Liver (tissue), 8 donors: ENCODE measurements at regions not wholly inside any gene's neighbourhood (a gene's known extent, or its start where the extent isn't known, plus 50 kb on each side); places are given as distances from the start of the nearest gene placed in this dataset.

Source experiments
- DNase-seq: peaks from one replicate; pipeline ENCODE4 v3.0.0-alpha.2; 2017; ENCODE audit warnings: low spot score
- H3K27ac ChIP-seq, 2 donors: one replicate each; pipeline ENCODE4 v1.7.0; 2013; ENCODE audit warnings: inconsistent platforms in 2 of 2, low read length in 2 of 2, control low read depth in 1 of 2, low read depth in 1 of 2, mild to moderate bottlenecking in 1 of 2
- H3K27me3 ChIP-seq, 4 donors: one replicate each; pipeline versions ENCODE4 v1.6.1 to v1.7.0; 2013; ENCODE audit warnings: low read length in 3 of 4, inconsistent platforms in 1 of 4, mild to moderate bottlenecking in 1 of 4, moderate library complexity in 1 of 4; ENCODE audit not compliant: control insufficient read depth in 4 of 4, insufficient read depth in 4 of 4
- H3K36me3 ChIP-seq, 4 donors: one replicate each; pipeline versions ENCODE4 v1.6.1 to v1.7.0; 2013; ENCODE audit warnings: low read length in 3 of 4, mild to moderate bottlenecking in 3 of 4, low read depth in 1 of 4, moderate library complexity in 1 of 4; ENCODE audit not compliant: control insufficient read depth in 4 of 4, insufficient read depth in 3 of 4
- H3K4me1 ChIP-seq, 4 donors: one replicate each; pipeline versions ENCODE4 v1.6.1 to v1.7.0; 2013; ENCODE audit warnings: low read length in 3 of 4, mild to moderate bottlenecking in 3 of 4, moderate library complexity in 1 of 4; ENCODE audit not compliant: control insufficient read depth in 4 of 4, insufficient read depth in 4 of 4
- H3K4me3 ChIP-seq, 3 donors: one replicate each; pipeline versions ENCODE4 v1.6.1 to v1.7.0; 2013; ENCODE audit warnings: low read length in 3 of 3, control low read depth in 1 of 3, low read depth in 1 of 3, mild to moderate bottlenecking in 1 of 3
- H3K9ac ChIP-seq, 2 donors: one replicate each; pipeline ENCODE4 v1.7.0; 2013; ENCODE audit warnings: low read length in 2 of 2, mild to moderate bottlenecking in 2 of 2, moderate library complexity in 2 of 2, control low read depth in 1 of 2, low read depth in 1 of 2
- H3K9me3 ChIP-seq, 4 donors: one replicate each; pipeline versions ENCODE4 v1.6.1 to v1.7.0; 2013; ENCODE audit warnings: low read length in 3 of 4; ENCODE audit not compliant: control insufficient read depth in 4 of 4
- ATF3 ChIP-seq: IDR thresholded peaks from 2 replicates; pipeline ENCODE4 v1.6.1; 2016; ENCODE audit warnings: antibody characterized with exemption
- CTCF ChIP-seq: fragments of 150-350 bp; IDR thresholded peaks from 2 replicates; pipeline ENCODE4 v1.5.1; 2017; ENCODE audit warnings: improper control_type of control experiment, low read depth, low read length; ENCODE audit not compliant: missing input control
- EGR1 ChIP-seq, 2 donors: IDR thresholded peaks; 2 replicates each; pipeline ENCODE4 v1.6.1; 2016 to 2018; ENCODE audit warnings: antibody characterized with exemption in 2 of 2, low read depth in 2 of 2
- FOXA1 ChIP-seq: IDR thresholded peaks from 2 replicates; pipeline ENCODE4 v1.6.1; 2016; ENCODE audit warnings: antibody characterized with exemption
- FOXA2 ChIP-seq: IDR thresholded peaks from 2 replicates; pipeline ENCODE4 v1.6.1; 2016; ENCODE audit warnings: antibody characterized with exemption
- GABPA ChIP-seq, 2 donors: IDR thresholded peaks in 1 of 2; conservative IDR thresholded peaks in 1 of 2; 2 replicates each; pipeline ENCODE4 v1.6.1; 2016; ENCODE audit warnings: antibody characterized with exemption in 2 of 2, mild to moderate bottlenecking in 1 of 2, moderate library complexity in 1 of 2
- HNF4A ChIP-seq, 2 donors: conservative IDR thresholded peaks; 2 replicates each; pipeline ENCODE4 v1.6.1; 2016; ENCODE audit warnings: antibody characterized with exemption in 2 of 2, mild to moderate bottlenecking in 2 of 2
- HNF4G ChIP-seq: IDR thresholded peaks from 2 replicates; pipeline ENCODE4 v1.6.1; 2016; ENCODE audit warnings: antibody characterized with exemption
- JUND ChIP-seq, 2 donors: IDR thresholded peaks; 2 replicates each; pipeline ENCODE4 v1.6.1; 2016; ENCODE audit warnings: antibody characterized with exemption in 2 of 2
- MAX ChIP-seq: IDR thresholded peaks from 2 replicates; pipeline ENCODE4 v1.6.1; 2016; ENCODE audit warnings: antibody characterized with exemption
- RAD21 ChIP-seq, 2 donors: IDR thresholded peaks; 2 replicates each; pipeline ENCODE4 v1.6.1; 2016; ENCODE audit warnings: antibody characterized with exemption in 2 of 2, mild to moderate bottlenecking in 2 of 2
- REST ChIP-seq: IDR thresholded peaks from 2 replicates; pipeline ENCODE4 v1.6.1; 2016; ENCODE audit warnings: antibody characterized with exemption, mild to moderate bottlenecking
- RXRA ChIP-seq, 2 donors: IDR thresholded peaks; 2 replicates each; pipeline ENCODE4 v1.6.1; 2017 to 2018; ENCODE audit warnings: antibody characterized with exemption in 2 of 2, mild to moderate bottlenecking in 1 of 2
- SP1 ChIP-seq: IDR thresholded peaks from 2 replicates; pipeline ENCODE4 v1.6.1; 2018; ENCODE audit warnings: antibody characterized with exemption, mild to moderate bottlenecking
- TAF1 ChIP-seq: conservative IDR thresholded peaks from 2 replicates; pipeline ENCODE4 v1.6.1; 2016; ENCODE audit warnings: antibody characterized with exemption, mild to moderate bottlenecking
- YY1 ChIP-seq: IDR thresholded peaks from 2 replicates; pipeline ENCODE4 v1.6.1; 2016; ENCODE audit warnings: antibody characterized with exemption, mild to moderate bottlenecking
- ZBTB33 ChIP-seq: IDR thresholded peaks from 2 replicates; pipeline ENCODE4 v1.6.1; 2016; ENCODE audit warnings: antibody characterized with exemption
- WGBS: extraction: QIAGEN DNeasy Blood & Tissue Kit; methylation state at CpG from one replicate; pipeline ENCODE4 v1.1.7; 2013; 5-methylcytosine and 5-hydroxymethylcytosine counted together
- donor health status: healthy.
- donor health status: healthy.
- donor health status: healthy.
- donor health status: healthy.
- donor health status: healthy.

GRCh38 chr3:164779816-164780215, 298.5 kb downstream of the SI start:
- no peaks in the 10 kb centered on the region for H3K27me3 ChIP-seq
- no peaks in the 10 kb centered on the region for H3K9me3 ChIP-seq
- WGBS = 78% methylated on average over 4 of the region's 4 CpGs
- no peaks in the 10 kb centered on the region for H3K36me3 ChIP-seq
- DNase-seq = no peak
- no peak for TF ChIP-seq REST
- no peak for TF ChIP-seq HNF4G
- no peak for TF ChIP-seq MAX
- TF ChIP-seq ZBTB33 = no peak
- no peak for TF ChIP-seq FOXA2
- no peak for TF ChIP-seq ATF3
- no peak for TF ChIP-seq HNF4A (conservative IDR thresholded peaks at IDR 0.05)
- TF ChIP-seq EGR1 (IDR thresholded peaks at IDR 0.05; ENCODE audit: low read depth in 2 of 2) = no peak
- no peaks in the 10 kb centered on the region for H3K4me1 ChIP-seq
- no peak overlapping the region for H3K27ac ChIP-seq
- no peak overlapping the region for H3K9ac ChIP-seq
- no peak overlapping the region for H3K4me3 ChIP-seq

GRCh38 chr3:164752812-164753211, 325.5 kb downstream of the SI start:
- Histone ChIP-seq H3K9me3 (no peaks in the 10 kb centered on the region), H3K27ac (no peak overlapping the region), H3K36me3 (peaks cover 0 to 2% (median 0%) of the 10 kb centered on the region in 4 donors), H3K9ac (no peak overlapping the region), H3K4me1 (no peaks in the 10 kb centered on the region), H3K4me3 (no peak overlapping the region), H3K27me3 (no peaks in the 10 kb centered on the region)
- 73% methylated on average over 3 of the region's 3 CpGs for WGBS
- no peak for DNase-seq
- TF ChIP-seq JUND (IDR thresholded peaks at IDR 0.05) (no peak), FOXA1 (no peak)

GRCh38 chr3:164748626-164749025, 329.7 kb downstream of the SI start:
- no peaks in the 10 kb centered on the region for H3K36me3 ChIP-seq
- no peaks in the 10 kb centered on the region for H3K9me3 ChIP-seq
- no peak overlapping the region for H3K9ac ChIP-seq
- H3K27ac ChIP-seq = no peak overlapping the region
- no peak for DNase-seq
- H3K4me1 ChIP-seq = no peaks in the 10 kb centered on the region
- no peaks in the 10 kb centered on the region for H3K27me3 ChIP-seq
- no peak overlapping the region for H3K4me3 ChIP-seq
- TF ChIP-seq FOXA2 = no peak
- no peak for TF ChIP-seq ATF3
- TF ChIP-seq ZBTB33 = no peak
- no peak for TF ChIP-seq RAD21 (IDR thresholded peaks at IDR 0.05)
- TF ChIP-seq MAX = no peak
- no peak for TF ChIP-seq GABPA (IDR thresholded peaks at IDR 0.05 in 1 of 2, conservative IDR thresholded peaks at IDR 0.05 in 1 of 2)
- TF ChIP-seq CTCF = no peak
- TF ChIP-seq SP1 = no peak
- TF ChIP-seq TAF1 = no peak
- TF ChIP-seq EGR1 (IDR thresholded peaks at IDR 0.05; ENCODE audit: low read depth in 2 of 2) = no peak
- TF ChIP-seq HNF4A (conservative IDR thresholded peaks at IDR 0.05) = no peak
- no peak for TF ChIP-seq FOXA1
- TF ChIP-seq HNF4G = no peak
- TF ChIP-seq YY1 = no peak
- TF ChIP-seq RXRA (IDR thresholded peaks at IDR 0.05) = no peak
